Uterus (tissue), 2 donors: ENCODE measurements at regions not wholly inside any gene's neighbourhood (a gene's known extent, or its start where the extent isn't known, plus 50 kb on each side); places are given as distances from the start of the nearest gene placed in this dataset.
"Not testable (repeated sequence)": the region's sequence is repeated elsewhere in the genome, so short reads cannot be mapped to it uniquely, and the experiment has no call there.

Experiments used
- CTCF ChIP-seq, 4 experiments: fragments of 200-600 bp in 2 of 4; fragments of 450-650 bp in 2 of 4; sonication (generic) in 2 of 4; IDR thresholded peaks; one replicate each; pipeline ENCODE4 v1.5.1; 2016 to 2019; ENCODE audit warnings: antibody characterized with exemption in 4 of 4, mild to moderate bottlenecking in 2 of 4, moderate library complexity in 1 of 4
- POLR2A ChIP-seq, 2 donors: fragments of 450-650 bp; IDR thresholded peaks; one replicate each; pipeline ENCODE4 v1.6.1; 2016; ENCODE audit warnings: antibody characterized with exemption in 2 of 2, mild to moderate bottlenecking in 1 of 2, moderate library complexity in 1 of 2

GRCh38 chr16:86351785-86352139, 158.6 kb upstream of the FOXF1 start:
- TF ChIP-seq CTCF, POLR2A (IDR thresholded peaks at IDR 0.05): not testable (repeated sequence)
